ENCODE measurements at regions not wholly inside any gene's neighbourhood (a gene's known extent, or its start where the extent isn't known, plus 50 kb on each side); places are given as distances from the start of the nearest gene placed in this dataset.

GRCh38 chr20:40814631-40814960 lies 125.6 kb upstream of the MAFB start:
- ChIA-PET POLR2A (no interaction called here), CTCF (ENCODE audit: low intra/inter-chr PET ratio, low total read pairs) (no interaction called here)
- DNase-seq (ENCODE audit: low spot score) (no peak), FAIRE-seq (no peak), ATAC-seq (no peak)
- Histone ChIP-seq H3K27me3 (ENCODE audit: control insufficient read depth in 1 of 2, insufficient read depth in 2 of 2, low read length in 2 of 2) (0 out of 5 replicates have a peak, but pooled peaks cover 0 to 4% of the 10 kb centered on the region in 2 experiments), H4K20me1 (ENCODE audit: insufficient read depth, low read length) (no peaks in the 10 kb centered on the region), H3K9ac (ENCODE audit: insufficient read depth, low read depth, low read length) (no peak overlapping the region), H3K79me2 (ENCODE audit: insufficient read depth, low read length) (no peaks in the 10 kb centered on the region), H3K4me3 (replicated peaks in 1 of 3; ENCODE audit: insufficient read depth in 1 of 3, low read depth in 2 of 3, low read length in 3 of 3) (no peak overlapping the region), H3K27ac (ENCODE audit: extremely low read length, insufficient read depth, low read length) (no peak overlapping the region), H2AFZ (ENCODE audit: low read length) (no peak overlapping the region), H3K4me1 (ENCODE audit: insufficient read depth, low read length) (no peaks in the 10 kb centered on the region), H3K36me3 (replicated peaks in 1 of 2; ENCODE audit: control insufficient read depth in 1 of 2, insufficient read depth in 2 of 2, low read length in 2 of 2) (no peaks in the 10 kb centered on the region), H3K9me3 (ENCODE audit: low read length) (no peaks in the 10 kb centered on the region), H3K4me2 (ENCODE audit: low read depth, low read length) (no peak overlapping the region)
- no peak for TF ChIP-seq ZFP91 (CRISPR knock-in tag; IDR thresholded peaks at IDR 0.05; ENCODE audit: borderline replicate concordance)
- 0 out of 2 replicates have a peak, but pooled peaks have one; percentile 2 for TF ChIP-seq BHLHE40 (IDR thresholded peaks at IDR 0.05; ENCODE audit: low read length)
- TF ChIP-seq MNT (IDR thresholded peaks at IDR 0.05), result peak; percentile 59
- intact Hi-C loops (cut with micrococcal nuclease; ENCODE audit: unreplicated experiment), result no loop called here
- in situ Hi-C loops (cut with HindIII; ENCODE audit: extremely low pct_ligation_motif_present, low pct_unique_long_range_greater_than_20kb), result no loop called here
- no TSS peak for BruUV-seq (replicated peaks)
- WGBS (ENCODE audit: low lambda C conversion rate), result 4% methylated on average over 2 of the region's 2 CpGs

DNA sequence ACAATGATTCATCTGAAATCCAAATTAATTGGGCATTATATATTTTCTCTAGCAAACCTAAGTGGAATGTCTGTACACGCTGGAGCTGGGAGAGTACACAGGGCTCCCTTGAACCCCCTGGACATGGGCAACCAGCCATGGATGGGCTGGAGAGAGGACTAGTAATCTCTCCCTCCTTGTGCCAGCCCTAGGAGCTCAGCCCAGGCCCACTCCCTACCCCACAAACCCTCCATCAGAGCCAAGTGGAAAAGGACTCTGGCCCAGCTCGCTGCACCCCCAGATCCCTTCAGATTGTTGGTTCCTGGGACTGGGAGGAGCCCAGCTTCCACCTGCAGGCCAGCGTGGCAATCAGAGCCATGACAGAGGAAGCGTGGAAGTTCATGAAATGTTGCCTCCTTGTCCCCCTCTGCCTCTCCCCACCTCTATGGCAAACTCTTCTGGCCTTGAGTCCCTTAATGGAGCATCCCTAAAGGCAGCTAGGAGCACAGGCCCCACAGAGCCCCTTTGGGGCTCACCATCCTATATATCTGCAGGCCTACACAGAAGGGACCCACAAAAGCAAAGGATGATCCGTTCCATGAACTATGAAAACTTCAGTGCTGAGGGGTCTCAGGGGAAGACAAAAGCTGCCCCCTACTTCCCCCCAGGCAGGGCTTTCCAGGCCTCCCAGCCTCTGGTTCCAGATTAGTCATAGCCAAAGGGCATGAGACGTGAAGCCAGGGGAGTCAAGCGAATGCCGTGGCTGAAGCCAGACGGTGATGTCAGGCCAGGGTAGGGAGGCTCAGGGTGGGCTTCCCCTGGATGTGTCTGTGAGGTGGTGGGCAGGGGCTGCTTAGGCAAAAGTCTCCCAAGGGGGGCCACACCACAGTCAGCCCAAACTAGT lies 126.4 kb upstream of the MAFB start:
- intact Hi-C loops (cut with micrococcal nuclease; ENCODE audit: unreplicated experiment), result no loop called here
- 39% methylated on average over 9 of the region's 9 CpGs for WGBS (ENCODE audit: low lambda C conversion rate)
- Histone ChIP-seq H2AFZ (ENCODE audit: low read length) (no peak overlapping the region), H3K4me1 (ENCODE audit: insufficient read depth, low read length) (no peaks in the 10 kb centered on the region), H3K79me2 (ENCODE audit: insufficient read depth, low read length) (no peaks in the 10 kb centered on the region), H4K20me1 (ENCODE audit: insufficient read depth, low read length) (no peaks in the 10 kb centered on the region), H3K4me3 (replicated peaks in 1 of 3; ENCODE audit: insufficient read depth in 1 of 3, low read depth in 2 of 3, low read length in 3 of 3) (no peak overlapping the region), H3K36me3 (replicated peaks in 1 of 2; ENCODE audit: control insufficient read depth in 1 of 2, insufficient read depth in 2 of 2, low read length in 2 of 2) (no peaks in the 10 kb centered on the region), H3K4me2 (ENCODE audit: low read depth, low read length) (no peak overlapping the region), H3K9me3 (ENCODE audit: low read length) (no peaks in the 10 kb centered on the region), H3K27me3 (ENCODE audit: control insufficient read depth in 1 of 2, insufficient read depth in 2 of 2, low read length in 2 of 2) (no peaks in the 10 kb centered on the region), H3K27ac (ENCODE audit: extremely low read length, insufficient read depth, low read length) (no peak overlapping the region), H3K9ac (ENCODE audit: insufficient read depth, low read depth, low read length) (no peak overlapping the region)
- BruUV-seq (replicated peaks), result no TSS peak
- ChIA-PET POLR2A (no interaction called here), CTCF (ENCODE audit: low intra/inter-chr PET ratio, low total read pairs) (no interaction called here)
- ATAC-seq (no peak), DNase-seq (ENCODE audit: low spot score) (no peak), FAIRE-seq (no peak)
- in situ Hi-C loops (cut with HindIII; ENCODE audit: extremely low pct_ligation_motif_present, low pct_unique_long_range_greater_than_20kb), result no loop called here
- TF ChIP-seq FLYWCH1 (CRISPR knock-in tag; IDR thresholded peaks at IDR 0.05) (no peak), CTCF (CRISPR knock-in tag; IDR thresholded peaks at IDR 0.05) (no peak), BORCS8-MEF2B (CRISPR knock-in tag; IDR thresholded peaks at IDR 0.05) (no peak), GFI1 (CRISPR knock-in tag; IDR thresholded peaks at IDR 0.05; ENCODE audit: borderline replicate concordance) (no peak), TBX2 (CRISPR knock-in tag; IDR thresholded peaks at IDR 0.05; ENCODE audit: borderline replicate concordance) (no peak), CHD4 (IDR thresholded peaks at IDR 0.05; ENCODE audit: borderline replicate concordance, low read length) (no peak), RFX5 (IDR thresholded peaks at IDR 0.05; ENCODE audit: low read depth, low read length) (no peak)
